Liver (tissue), 3 donors: ENCODE measurements at regions not wholly inside any gene's neighbourhood (a gene's known extent, or its start where the extent isn't known, plus 50 kb on each side); places are given as distances from the start of the nearest gene placed in this dataset.

Experiments
- CTCF ChIP-seq: fragments of 150-350 bp; IDR thresholded peaks from 2 replicates; pipeline ENCODE4 v1.5.1; 2017; ENCODE audit warnings: improper control_type of control experiment, low read depth, low read length; ENCODE audit not compliant: missing input control
- GABPA ChIP-seq, 2 donors: IDR thresholded peaks in 1 of 2; conservative IDR thresholded peaks in 1 of 2; 2 replicates each; pipeline ENCODE4 v1.6.1; 2016; ENCODE audit warnings: antibody characterized with exemption in 2 of 2, mild to moderate bottlenecking in 1 of 2, moderate library complexity in 1 of 2
- JUND ChIP-seq, 2 donors: IDR thresholded peaks; 2 replicates each; pipeline ENCODE4 v1.6.1; 2016; ENCODE audit warnings: antibody characterized with exemption in 2 of 2
- RAD21 ChIP-seq, 2 donors: IDR thresholded peaks; 2 replicates each; pipeline ENCODE4 v1.6.1; 2016; ENCODE audit warnings: antibody characterized with exemption in 2 of 2, mild to moderate bottlenecking in 2 of 2
- TF ChIP-seq, protein P1 (sequence below): IDR thresholded peaks from 2 replicates; pipeline ENCODE4 v1.6.1; 2016; ENCODE audit warnings: antibody characterized with exemption
- TF ChIP-seq, protein P2 (sequence below): IDR thresholded peaks from 2 replicates; pipeline ENCODE4 v1.6.1; 2016; ENCODE audit warnings: antibody characterized with exemption, mild to moderate bottlenecking
- donor health status: healthy.
- donor health status: healthy.

GRCh38 chr5:21181609-21182125, 1193.7 kb upstream of the CDH18 start:
- TF ChIP-seq, protein P1, sequence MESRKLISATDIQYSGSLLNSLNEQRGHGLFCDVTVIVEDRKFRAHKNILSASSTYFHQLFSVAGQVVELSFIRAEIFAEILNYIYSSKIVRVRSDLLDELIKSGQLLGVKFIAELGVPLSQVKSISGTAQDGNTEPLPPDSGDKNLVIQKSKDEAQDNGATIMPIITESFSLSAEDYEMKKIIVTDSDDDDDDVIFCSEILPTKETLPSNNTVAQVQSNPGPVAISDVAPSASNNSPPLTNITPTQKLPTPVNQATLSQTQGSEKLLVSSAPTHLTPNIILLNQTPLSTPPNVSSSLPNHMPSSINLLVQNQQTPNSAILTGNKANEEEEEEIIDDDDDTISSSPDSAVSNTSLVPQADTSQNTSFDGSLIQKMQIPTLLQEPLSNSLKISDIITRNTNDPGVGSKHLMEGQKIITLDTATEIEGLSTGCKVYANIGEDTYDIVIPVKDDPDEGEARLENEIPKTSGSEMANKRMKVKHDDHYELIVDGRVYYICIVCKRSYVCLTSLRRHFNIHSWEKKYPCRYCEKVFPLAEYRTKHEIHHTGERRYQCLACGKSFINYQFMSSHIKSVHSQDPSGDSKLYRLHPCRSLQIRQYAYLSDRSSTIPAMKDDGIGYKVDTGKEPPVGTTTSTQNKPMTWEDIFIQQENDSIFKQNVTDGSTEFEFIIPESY, result no peak
- TF ChIP-seq CTCF (no peak), GABPA (IDR thresholded peaks at IDR 0.05 in 1 of 2, conservative IDR thresholded peaks at IDR 0.05 in 1 of 2) (no peak), RAD21 (IDR thresholded peaks at IDR 0.05) (no peak), JUND (IDR thresholded peaks at IDR 0.05) (no peak)
- TF ChIP-seq, protein P2, sequence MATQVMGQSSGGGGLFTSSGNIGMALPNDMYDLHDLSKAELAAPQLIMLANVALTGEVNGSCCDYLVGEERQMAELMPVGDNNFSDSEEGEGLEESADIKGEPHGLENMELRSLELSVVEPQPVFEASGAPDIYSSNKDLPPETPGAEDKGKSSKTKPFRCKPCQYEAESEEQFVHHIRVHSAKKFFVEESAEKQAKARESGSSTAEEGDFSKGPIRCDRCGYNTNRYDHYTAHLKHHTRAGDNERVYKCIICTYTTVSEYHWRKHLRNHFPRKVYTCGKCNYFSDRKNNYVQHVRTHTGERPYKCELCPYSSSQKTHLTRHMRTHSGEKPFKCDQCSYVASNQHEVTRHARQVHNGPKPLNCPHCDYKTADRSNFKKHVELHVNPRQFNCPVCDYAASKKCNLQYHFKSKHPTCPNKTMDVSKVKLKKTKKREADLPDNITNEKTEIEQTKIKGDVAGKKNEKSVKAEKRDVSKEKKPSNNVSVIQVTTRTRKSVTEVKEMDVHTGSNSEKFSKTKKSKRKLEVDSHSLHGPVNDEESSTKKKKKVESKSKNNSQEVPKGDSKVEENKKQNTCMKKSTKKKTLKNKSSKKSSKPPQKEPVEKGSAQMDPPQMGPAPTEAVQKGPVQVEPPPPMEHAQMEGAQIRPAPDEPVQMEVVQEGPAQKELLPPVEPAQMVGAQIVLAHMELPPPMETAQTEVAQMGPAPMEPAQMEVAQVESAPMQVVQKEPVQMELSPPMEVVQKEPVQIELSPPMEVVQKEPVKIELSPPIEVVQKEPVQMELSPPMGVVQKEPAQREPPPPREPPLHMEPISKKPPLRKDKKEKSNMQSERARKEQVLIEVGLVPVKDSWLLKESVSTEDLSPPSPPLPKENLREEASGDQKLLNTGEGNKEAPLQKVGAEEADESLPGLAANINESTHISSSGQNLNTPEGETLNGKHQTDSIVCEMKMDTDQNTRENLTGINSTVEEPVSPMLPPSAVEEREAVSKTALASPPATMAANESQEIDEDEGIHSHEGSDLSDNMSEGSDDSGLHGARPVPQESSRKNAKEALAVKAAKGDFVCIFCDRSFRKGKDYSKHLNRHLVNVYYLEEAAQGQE, result no peak
